GM18873 (cell line): ENCODE measurements at regions not wholly inside any gene's neighbourhood (a gene's known extent, or its start where the extent isn't known, plus 50 kb on each side); places are given as distances from the start of the nearest gene placed in this dataset.

Experiments
- ATAC-seq: cut with Tn5 transposase; IDR thresholded peaks from one replicate; pipeline ENCODE4 v1.9.1; 2021; ENCODE audit warnings: mild to moderate bottlenecking, moderate library complexity, moderate number of reproducible peaks; ENCODE audit not compliant: unreplicated experiment, low FRiP score

DNA sequence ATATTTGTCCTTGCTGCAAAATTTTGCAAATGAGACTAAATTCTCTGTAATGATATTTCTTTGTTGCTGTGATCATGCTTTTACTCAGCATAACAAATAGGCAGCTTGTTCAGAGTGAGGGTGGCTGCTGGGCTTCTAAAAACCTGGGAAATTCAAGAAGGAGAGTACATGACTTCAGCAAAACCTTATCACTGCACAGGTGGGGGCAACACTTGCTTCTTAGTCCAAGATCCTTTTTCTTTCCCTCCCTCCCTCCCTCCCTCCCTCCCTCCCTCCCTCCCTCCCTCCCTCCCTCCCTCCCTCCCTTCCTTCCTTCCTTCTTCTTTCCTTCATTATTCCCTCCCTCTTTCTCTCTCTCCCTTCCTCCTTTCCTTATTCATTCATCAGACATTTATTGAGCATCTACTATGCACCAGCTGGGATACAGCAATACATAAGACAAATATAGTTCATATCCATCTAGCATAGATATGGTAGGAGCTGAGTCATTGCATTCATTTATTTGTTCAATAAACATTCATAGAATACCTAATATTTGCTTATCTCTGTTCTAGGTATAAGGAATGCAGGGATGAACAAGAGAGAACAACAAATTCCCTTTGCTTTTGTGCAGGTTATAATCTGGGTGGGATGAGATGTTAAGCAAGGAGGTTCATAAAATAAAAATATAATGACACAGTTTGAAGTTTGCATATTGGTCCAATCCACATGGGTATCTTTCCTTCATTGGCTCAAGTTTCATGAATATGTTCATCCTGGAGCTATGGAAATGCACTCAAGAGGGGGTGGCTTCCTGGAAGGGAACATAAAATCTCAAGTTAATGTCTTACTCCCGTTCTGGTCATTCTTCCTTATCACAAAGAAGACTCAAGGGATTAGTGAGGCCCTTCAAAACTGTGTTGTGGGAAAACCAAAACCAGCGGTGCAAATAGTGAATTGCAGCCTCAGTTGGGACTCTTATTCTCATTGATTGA, 210.7 kb downstream of the PDCD6IP start:
- no peak for ATAC-seq

- no peak for ATAC-seq
Observed at GRCh38 chr3:34011171-34012101, 213.0 kb downstream of the PDCD6IP start.

DNA sequence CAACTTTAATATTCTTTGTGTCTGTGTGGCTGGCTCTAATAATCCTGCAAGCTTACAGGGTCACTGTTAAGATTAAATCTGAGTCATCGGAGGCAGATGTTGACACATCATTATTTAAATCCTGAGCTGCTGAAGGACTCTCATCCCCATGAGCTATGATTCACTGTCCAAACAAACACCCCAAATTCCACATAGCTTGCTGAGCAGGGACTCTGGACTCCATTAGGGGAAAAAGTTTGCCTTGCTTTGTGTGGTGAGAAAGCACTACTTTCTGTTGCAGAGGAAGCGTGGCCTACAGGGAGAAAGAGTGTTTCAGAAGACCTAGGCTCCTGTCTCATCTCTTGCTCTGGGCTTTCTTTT, 213.7 kb downstream of the PDCD6IP start:
- no peak for ATAC-seq

GRCh38 chr3:34013818-34014570, 215.6 kb downstream of the PDCD6IP start:
- ATAC-seq: no peak

GRCh38 chr3:34015204-34016142, 217.0 kb downstream of the PDCD6IP start:
- ATAC-seq: no peak

DNA sequence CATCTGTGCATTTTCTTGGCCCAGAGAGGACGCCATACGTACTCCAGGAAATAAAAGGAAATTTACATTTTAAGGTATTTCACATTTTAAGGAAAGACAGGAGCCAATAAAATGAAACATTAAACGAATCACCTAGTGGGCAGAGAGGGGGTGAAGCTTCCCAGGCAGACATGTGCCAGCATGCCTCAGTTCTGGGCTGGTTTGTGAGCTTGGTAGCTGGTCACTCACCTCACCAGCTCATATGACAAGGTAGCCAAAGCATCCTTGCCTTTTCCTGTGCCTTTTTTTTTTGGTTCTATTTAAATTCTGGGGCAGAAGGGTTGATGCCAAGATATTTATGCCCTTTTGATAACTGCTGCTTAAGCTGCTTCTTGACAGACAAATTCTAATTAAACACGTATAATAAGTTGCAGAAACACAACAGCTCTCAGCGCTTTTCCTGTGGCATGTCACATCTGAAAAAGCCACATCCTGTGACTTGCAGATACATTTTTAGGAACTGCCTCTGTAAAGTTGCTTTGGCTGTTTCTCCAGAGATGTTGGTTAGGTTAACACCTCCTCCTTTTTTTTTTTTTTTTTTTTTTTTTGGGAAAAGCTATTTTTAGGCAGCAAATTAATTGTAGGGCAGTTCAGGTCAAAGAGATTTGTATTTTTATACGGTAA, 218.6 kb downstream of the PDCD6IP start:
- no peak for ATAC-seq

- ATAC-seq: no peak
Observed at GRCh38 chr3:34017757-34018156, 219.3 kb downstream of the PDCD6IP start.

DNA sequence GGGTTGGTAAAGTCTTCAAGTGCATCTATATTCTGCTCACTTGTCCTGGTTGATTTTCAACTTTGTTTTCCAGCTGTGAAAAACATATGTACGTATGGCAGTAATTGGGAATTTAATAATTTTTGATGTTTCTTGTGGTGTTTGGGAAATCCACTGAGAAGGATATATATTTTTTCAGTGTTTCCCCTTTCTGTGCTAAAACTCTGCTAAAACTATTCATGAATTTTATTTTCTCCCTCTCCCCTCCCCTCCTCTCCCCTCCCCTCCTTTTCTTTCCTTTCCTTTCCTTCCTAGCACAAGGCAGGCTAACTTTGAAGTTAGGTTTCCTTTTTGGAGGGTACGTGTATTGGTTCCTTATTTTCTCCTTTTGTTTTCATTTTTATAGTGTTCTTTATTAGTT, 220.7 kb downstream of the PDCD6IP start:
- ATAC-seq: no peak

DNA sequence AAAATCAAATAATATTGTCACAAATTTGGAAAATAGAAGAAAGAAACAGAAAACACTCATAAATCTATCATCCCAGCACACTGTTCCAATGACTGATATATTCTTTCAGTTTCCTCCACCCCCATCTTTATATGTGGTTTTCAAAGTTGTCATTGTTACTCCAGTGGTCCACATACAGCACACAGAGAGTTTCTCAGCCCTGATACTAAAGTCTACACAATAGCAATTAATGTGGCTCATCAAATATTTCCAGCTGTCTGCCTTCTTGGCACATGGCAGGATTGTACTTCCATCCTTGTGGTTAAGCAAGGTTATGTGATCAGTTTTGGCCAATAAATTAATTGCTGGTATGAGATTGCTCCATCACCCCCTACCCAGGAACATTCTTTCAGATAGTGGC, 221.7 kb downstream of the PDCD6IP start:
- no peak for ATAC-seq

DNA sequence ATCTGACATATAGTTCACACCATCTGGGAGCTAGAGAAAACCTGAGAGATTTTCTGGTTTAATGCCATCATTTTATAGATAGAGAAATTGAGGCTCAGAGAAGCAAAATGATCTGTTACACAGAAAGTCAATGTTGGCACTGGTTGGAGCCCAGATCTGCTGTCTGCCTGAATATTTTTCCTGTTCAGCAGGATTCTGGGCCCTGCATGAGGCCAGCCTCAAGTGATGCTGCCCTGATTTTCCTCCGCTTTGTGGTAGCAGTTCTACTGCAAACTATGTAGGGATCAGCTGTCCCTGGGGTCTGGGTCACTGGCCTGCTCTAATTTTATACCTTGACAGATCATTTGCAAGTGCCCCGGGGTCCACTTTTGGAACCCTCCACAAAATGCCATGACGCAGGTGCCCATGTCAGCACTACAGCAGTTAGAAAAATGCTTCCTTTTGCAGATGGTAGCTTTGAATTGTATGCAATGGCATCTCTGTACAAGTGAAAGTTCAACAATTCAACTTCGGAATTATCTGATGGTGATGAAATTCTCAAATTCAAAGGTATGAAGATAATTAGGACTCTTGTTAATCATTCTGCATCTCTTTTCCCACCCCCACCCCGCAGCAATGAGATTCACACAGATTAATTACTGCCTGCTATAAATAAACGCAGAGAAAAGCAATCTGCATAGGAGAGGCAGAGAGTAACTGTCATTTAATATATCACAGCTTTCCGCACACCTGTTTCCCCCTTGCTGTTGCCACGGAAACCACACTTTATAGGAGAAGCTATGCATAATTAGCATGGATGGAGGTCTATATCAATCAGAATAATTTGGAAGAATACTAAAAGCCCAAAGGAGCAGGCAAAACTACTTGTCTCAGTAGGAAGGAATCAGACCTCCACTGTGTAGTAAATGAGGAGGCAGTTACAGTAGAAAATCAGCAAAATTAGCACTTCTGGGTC, 222.6 kb downstream of the PDCD6IP start:
- ATAC-seq: no peak

DNA sequence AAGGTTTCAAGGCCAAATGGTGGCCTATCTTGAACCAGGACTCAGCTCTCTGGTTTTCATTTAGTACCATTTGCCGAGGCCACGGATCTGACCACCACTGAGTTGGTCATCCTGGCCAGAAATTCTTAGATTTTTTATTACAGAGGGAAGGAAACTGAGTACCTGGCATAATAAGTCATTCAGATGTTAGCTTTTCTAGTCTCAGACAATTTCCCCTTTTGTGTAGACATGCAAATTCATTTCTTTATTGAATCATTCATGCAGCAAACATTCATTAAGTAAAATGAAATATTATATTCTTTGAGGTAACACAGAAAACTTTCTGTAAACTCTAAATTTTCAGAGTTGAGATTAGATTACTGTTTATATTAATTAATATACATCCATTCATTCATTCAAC, 223.7 kb downstream of the PDCD6IP start:
- ATAC-seq: no peak

- no peak for ATAC-seq
Observed at GRCh38 chr3:34024447-34025240, 226.2 kb downstream of the PDCD6IP start.

GRCh38 chr3:34033839-34034238, 235.4 kb downstream of the PDCD6IP start:
- no peak for ATAC-seq

DNA sequence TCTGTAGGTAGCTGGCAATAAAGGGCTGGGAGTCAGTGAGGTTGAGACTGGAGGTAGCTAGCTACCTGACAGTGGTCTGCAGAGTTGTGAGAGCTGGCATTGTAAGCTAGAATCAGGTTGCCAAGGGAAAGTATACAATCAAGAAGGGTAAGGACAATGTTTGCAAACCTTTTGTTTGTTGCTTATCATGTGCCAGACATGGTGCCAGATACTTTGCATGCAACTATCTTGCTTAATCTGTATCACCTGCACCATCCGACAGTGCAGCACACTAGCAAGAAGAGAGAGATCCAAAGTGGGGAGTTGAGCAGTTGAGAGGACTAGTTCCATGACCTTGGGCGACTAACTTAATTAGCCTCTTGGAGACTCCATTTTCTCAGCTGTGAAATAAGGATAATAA, 236.4 kb downstream of the PDCD6IP start:
- no peak for ATAC-seq

GRCh38 chr3:34035775-34036174, 237.3 kb downstream of the PDCD6IP start:
- no peak for ATAC-seq

DNA sequence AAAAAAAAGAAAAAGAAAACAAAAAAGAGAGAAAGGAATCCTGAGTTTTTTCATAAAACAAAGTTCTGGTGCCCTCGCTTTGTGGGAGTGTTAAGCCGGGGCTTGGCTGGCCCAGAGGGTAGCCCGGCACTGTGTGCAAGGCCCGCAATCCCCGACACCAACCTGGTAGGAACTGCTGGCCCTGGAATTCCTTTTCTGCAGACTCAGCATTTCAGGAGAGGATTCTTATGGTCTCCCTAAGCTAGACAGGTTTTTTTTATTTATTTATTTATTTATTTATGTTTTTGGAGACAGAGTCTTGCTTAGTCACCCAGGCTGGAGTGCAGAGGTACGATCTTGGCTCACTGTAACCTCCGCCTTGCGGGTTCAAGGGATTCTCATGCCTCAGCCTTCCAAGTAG, 238.8 kb downstream of the PDCD6IP start:
- ATAC-seq: no peak

- ATAC-seq: no peak
Observed at GRCh38 chr3:34038131-34038530, 239.7 kb downstream of the PDCD6IP start.
